ENCODE measurements at regions not wholly inside any gene's neighbourhood (a gene's known extent, or its start where the extent isn't known, plus 50 kb on each side); places are given as distances from the start of the nearest gene placed in this dataset.

GRCh38 chr7:46812101-46812675, 769.7 kb downstream of the TNS3 start:
- no peak for DNase-seq (ENCODE audit: low spot score)
- intact Hi-C loops (cut with DNase I), result no loop called here

- peak; percentile 82 for DNase-seq (ENCODE audit: low spot score)
- intact Hi-C loops (cut with DNase I), result no loop called here
Measured at GRCh38 chr7:46811529-46811928, 770.4 kb downstream of the TNS3 start.

- intact Hi-C loops (cut with DNase I), result no loop called here
- DNase-seq (ENCODE audit: low spot score), result no peak
Measured at GRCh38 chr7:46810986-46811385, 770.9 kb downstream of the TNS3 start.

- no peak for DNase-seq (ENCODE audit: low spot score)
- intact Hi-C loops (cut with DNase I), result no loop called here
Measured at GRCh38 chr7:46809886-46810285, 772.0 kb downstream of the TNS3 start.

GRCh38 chr7:46806856-46807255, 775.1 kb downstream of the TNS3 start:
- intact Hi-C loops (cut with DNase I), result no loop called here
- no peak for DNase-seq (ENCODE audit: low spot score)

- intact Hi-C loops (cut with DNase I), result no loop called here
- DNase-seq (ENCODE audit: low spot score), result no peak
Measured at GRCh38 chr7:46802479-46802878, 779.4 kb downstream of the TNS3 start.

GRCh38 chr7:46791188-46791587, 790.7 kb downstream of the TNS3 start:
- DNase-seq (ENCODE audit: low spot score), result no peak
- intact Hi-C loops (cut with DNase I), result no loop called here

- intact Hi-C loops (cut with DNase I), result no loop called here
- no peak for DNase-seq (ENCODE audit: low spot score)
Measured at GRCh38 chr7:46786995-46787394, 794.9 kb downstream of the TNS3 start.

- no peak for DNase-seq (ENCODE audit: low spot score)
- intact Hi-C loops (cut with DNase I), result no loop called here
Measured at GRCh38 chr7:46786221-46786954, 795.5 kb downstream of the TNS3 start.

- intact Hi-C loops (cut with DNase I), result no loop called here
- DNase-seq (ENCODE audit: low spot score), result no peak
Measured at GRCh38 chr7:46784732-46785131, 797.2 kb downstream of the TNS3 start.

- intact Hi-C loops (cut with DNase I), result no loop called here
- DNase-seq (ENCODE audit: low spot score), result no peak
Measured at GRCh38 chr7:46781901-46782439, 799.9 kb downstream of the TNS3 start.

- intact Hi-C loops (cut with DNase I), result loop anchor here in 1 of 2 donors (10.0 kb wide), 1 partner anchor 308 kb away; no protein-coding TSS in a partner anchor
- DNase-seq (ENCODE audit: low spot score), result no peak
Measured at GRCh38 chr7:46776790-46777189, 805.1 kb downstream of the TNS3 start.

GRCh38 chr7:46775776-46776175, 806.1 kb downstream of the TNS3 start:
- intact Hi-C loops (cut with DNase I), result loop anchor here in 1 of 2 donors (10.0 kb wide), 1 partner anchor 309 kb away; no protein-coding TSS in a partner anchor
- DNase-seq (ENCODE audit: low spot score), result no peak

- no peak for DNase-seq (ENCODE audit: low spot score)
- intact Hi-C loops (cut with DNase I), result loop anchor here in 1 of 2 donors (10.0 kb wide), 1 partner anchor 310 kb away; no protein-coding TSS in a partner anchor
Measured at GRCh38 chr7:46775020-46775419, 806.9 kb downstream of the TNS3 start.

- DNase-seq (ENCODE audit: low spot score), result no peak
- intact Hi-C loops (cut with DNase I), result loop anchor here in 1 of 2 donors (10.0 kb wide), 1 partner anchor 310 kb away; no protein-coding TSS in a partner anchor
Measured at GRCh38 chr7:46774515-46774914, 807.4 kb downstream of the TNS3 start.

GRCh38 chr7:46772776-46773175, 809.1 kb downstream of the TNS3 start:
- intact Hi-C loops (cut with DNase I), result loop anchor here in 1 of 2 donors (10.0 kb wide), 1 partner anchor 312 kb away; no protein-coding TSS in a partner anchor
- no peak for DNase-seq (ENCODE audit: low spot score)

GRCh38 chr7:46767071-46767470, 814.8 kb downstream of the TNS3 start:
- intact Hi-C loops (cut with DNase I), result no loop called here
- DNase-seq (ENCODE audit: low spot score), result no peak

- intact Hi-C loops (cut with DNase I), result no loop called here
- DNase-seq (ENCODE audit: low spot score), result no peak
Measured at GRCh38 chr7:46764100-46764936, 817.6 kb downstream of the TNS3 start.

- intact Hi-C loops (cut with DNase I), result no loop called here
- no peak for DNase-seq (ENCODE audit: low spot score)
Measured at GRCh38 chr7:46763344-46763743, 818.6 kb downstream of the TNS3 start.
